ENCODE measurements at regions not wholly inside any gene's neighbourhood (a gene's known extent, or its start where the extent isn't known, plus 50 kb on each side); places are given as distances from the start of the nearest gene placed in this dataset.

- no peaks in the 10 kb centered on the region for H3K27me3 ChIP-seq (ENCODE audit: insufficient read depth, low read depth, low read length)
- no peak for TF ChIP-seq REST (IDR thresholded peaks at IDR 0.05; ENCODE audit: borderline replicate concordance)
- TF ChIP-seq EZH2 (IDR thresholded peaks at IDR 0.05; ENCODE audit: borderline replicate concordance, insufficient read depth, low read length, poor library complexity, severe bottlenecking) = no peak
- TF ChIP-seq TAF1 (IDR thresholded peaks at IDR 0.05; ENCODE audit: low read depth) = no peak
- no peak for TF ChIP-seq RAD21 (conservative IDR thresholded peaks at IDR 0.05)
- TF ChIP-seq POLR2AphosphoS5 (IDR thresholded peaks at IDR 0.05) = no peak
- no peak for TF ChIP-seq EP300 (conservative IDR thresholded peaks at IDR 0.05; ENCODE audit: poor library complexity, severe bottlenecking)
- TF ChIP-seq MXI1 (conservative IDR thresholded peaks at IDR 0.05; ENCODE audit: poor library complexity, severe bottlenecking) = no peak
- TF ChIP-seq SMC3 (conservative IDR thresholded peaks at IDR 0.05; ENCODE audit: poor library complexity) = no peak
- TF ChIP-seq CTCF (IDR thresholded peaks at IDR 0.05; ENCODE audit: poor library complexity, severe bottlenecking) = no peak
- no peak overlapping the region for H3K4me2 ChIP-seq (ENCODE audit: low read length)
- no peak overlapping the region for H3K4me3 ChIP-seq (ENCODE audit: low read length)
- no peak overlapping the region for H3K9ac ChIP-seq (ENCODE audit: low read length)
- H3K9me3 ChIP-seq (ENCODE audit: low read length) = no peaks in the 10 kb centered on the region
- no peaks in the 10 kb centered on the region for H3F3A ChIP-seq (ENCODE audit: insufficient read depth, low read length, poor library complexity, severe bottlenecking)
- no peaks in the 10 kb centered on the region for H4K20me1 ChIP-seq (ENCODE audit: insufficient read depth)
- no peaks in the 10 kb centered on the region for H3K79me2 ChIP-seq (replicated peaks; ENCODE audit: insufficient read depth, low read length)
- H2AFZ ChIP-seq (ENCODE audit: low read depth, low read length) = no peak overlapping the region
- no peak overlapping the region for H3K27ac ChIP-seq (ENCODE audit: low read length)
- H3K36me3 ChIP-seq (ENCODE audit: insufficient read depth, low read length) = no peaks in the 10 kb centered on the region
- no peaks in the 10 kb centered on the region for H3K9me2 ChIP-seq (ENCODE audit: insufficient read depth, low read length)
These were observed 74.6 kb upstream of the DOK6 start for GRCh38 chr18:69326094-69326493.

GRCh38 chr18:69328086-69328485, 72.6 kb upstream of the DOK6 start:
- H3K9ac ChIP-seq (ENCODE audit: low read length) = no peak overlapping the region
- H3K79me2 ChIP-seq (replicated peaks; ENCODE audit: insufficient read depth, low read length) = no peaks in the 10 kb centered on the region
- H4K20me1 ChIP-seq (ENCODE audit: insufficient read depth) = no peaks in the 10 kb centered on the region
- no peak overlapping the region for H3K27ac ChIP-seq (ENCODE audit: low read length)
- no peaks in the 10 kb centered on the region for H3K27me3 ChIP-seq (ENCODE audit: insufficient read depth, low read depth, low read length)
- no peaks in the 10 kb centered on the region for H3F3A ChIP-seq (ENCODE audit: insufficient read depth, low read length, poor library complexity, severe bottlenecking)
- TF ChIP-seq SMC3 (conservative IDR thresholded peaks at IDR 0.05; ENCODE audit: poor library complexity) (no peak), CTCF (IDR thresholded peaks at IDR 0.05; ENCODE audit: poor library complexity, severe bottlenecking) (no peak), EP300 (conservative IDR thresholded peaks at IDR 0.05; ENCODE audit: poor library complexity, severe bottlenecking) (no peak), RAD21 (conservative IDR thresholded peaks at IDR 0.05) (no peak), EZH2 (IDR thresholded peaks at IDR 0.05; ENCODE audit: borderline replicate concordance, insufficient read depth, low read length, poor library complexity, severe bottlenecking) (no peak), TAF1 (IDR thresholded peaks at IDR 0.05; ENCODE audit: low read depth) (no peak)
- H3K4me2 ChIP-seq (ENCODE audit: low read length) = no peak overlapping the region
- no peak overlapping the region for H2AFZ ChIP-seq (ENCODE audit: low read depth, low read length)
- H3K4me3 ChIP-seq (ENCODE audit: low read length) = no peak overlapping the region
- no peaks in the 10 kb centered on the region for H3K9me2 ChIP-seq (ENCODE audit: insufficient read depth, low read length)
- H3K36me3 ChIP-seq (ENCODE audit: insufficient read depth, low read length) = no peaks in the 10 kb centered on the region
- no peaks in the 10 kb centered on the region for H3K9me3 ChIP-seq (ENCODE audit: low read length)

Measured in neural cell (in vitro differentiated cells).